Sigmoid colon (tissue), 4 donors: ENCODE measurements at regions not wholly inside any gene's neighbourhood (a gene's known extent, or its start where the extent isn't known, plus 50 kb on each side); places are given as distances from the start of the nearest gene placed in this dataset.

Experiments
- CTCF ChIP-seq, 4 experiments: fragments of 450-650 bp in 3 of 4; fragments of 200-600 bp in 1 of 4; IDR thresholded peaks; one replicate each; pipeline ENCODE4 v1.5.1; 2016 to 2019; ENCODE audit warnings: antibody characterized with exemption in 4 of 4, mild to moderate bottlenecking in 3 of 4, moderate library complexity in 2 of 4
- POLR2A ChIP-seq, 2 donors: fragments of 450-650 bp; IDR thresholded peaks; one replicate each; pipeline ENCODE4 v1.6.1; 2016; ENCODE audit warnings: antibody characterized with exemption in 2 of 2, mild to moderate bottlenecking in 2 of 2, moderate library complexity in 2 of 2
- POLR2AphosphoS5 ChIP-seq, 4 donors: sonication (generic); formaldehyde crosslinking; IDR thresholded peaks; one replicate each; pipeline ENCODE4 v1.6.1; 2017; ENCODE audit warnings: antibody characterized with exemption in 4 of 4

- TF ChIP-seq CTCF (IDR thresholded peaks at IDR 0.05) (no peak), POLR2AphosphoS5 (IDR thresholded peaks at IDR 0.05) (no peak), POLR2A (IDR thresholded peaks at IDR 0.05) (no peak)
Observed at GRCh38 chr2:22843919-22844537, 541.0 kb upstream of the KLHL29 start.
